K562 (cell line): ENCODE measurements at regions not wholly inside any gene's neighbourhood (a gene's known extent, or its start where the extent isn't known, plus 50 kb on each side); places are given as distances from the start of the nearest gene placed in this dataset.
"Not testable (repeated sequence)": the region's sequence is repeated elsewhere in the genome, so short reads cannot be mapped to it uniquely, and the experiment has no call there.

Experiments
- ATAC-seq: fragments of 200-7000 bp; cut with Tn5 transposase; 3 replicates; pipeline ENCODE4 v1.9.1; 2020; ENCODE audit warnings: moderate library complexity
- BruUV-seq: library from RNA; stranded (reverse); fragments of 400-500 nt; replicated peaks from 2 replicates; lab custom pipeline; 2021; lab: Mats Ljungman, UMichigan
- CTCF ChIA-PET: fragments of 300-600 bp; formaldehyde crosslinking; extraction: SDS; loops from one replicate; lab custom pipeline; 2021; ENCODE audit warnings: low intra/inter-chr PET ratio; lab: Yijun Ruan, JAX
- POLR2A ChIA-PET: fragments of 300-600, 350-650 bp; sonication (Branson Sonifier 250); formaldehyde crosslinking; extraction: SDS; loops from one replicate; lab custom pipeline; 2021; ENCODE audit warnings: antibody characterized with exemption, inconsistent platforms; lab: Yijun Ruan, JAX
- DNase-seq, 4 experiments: peaks; one replicate each; pipeline versions ENCODE4 v3.0.0 to v3.0.0-alpha.2; 2011 to 2018; ENCODE audit warnings: low spot score in 3 of 4, mixed read lengths in 3 of 4; ENCODE audit errors: extremely low read depth in 1 of 4
- FAIRE-seq: peaks from 2 replicates; lab custom pipeline; 2011; peaks lifted over from hg19 to GRCh38; lab: Jason Lieb, UNC
- H2AFZ ChIP-seq: 2 replicates; pipeline ENCODE4 v1.6.0; 2011; ENCODE audit warnings: low read depth, low read length, control low read depth, inconsistent platforms
- H3K27ac ChIP-seq: fragments of 200-600 bp; 3 replicates; pipeline ENCODE4 v1.8.0; 2011; ENCODE audit warnings: low read depth, mild to moderate bottlenecking, control low read depth, inconsistent platforms, low read length, moderate library complexity, mixed read lengths; ENCODE audit errors: extremely low read depth
- H3K27me3 ChIP-seq, 2 experiments: fragments of 300-600 bp in 1 of 2; 2 replicates in 1 of 2; 3 replicates in 1 of 2; pipeline versions ENCODE4 v1.6.0 to v1.8.0; 2011; ENCODE audit warnings: inconsistent platforms in 2 of 2, low read length in 2 of 2, mild to moderate bottlenecking in 1 of 2, mixed read lengths in 1 of 2, moderate library complexity in 1 of 2; ENCODE audit not compliant: control insufficient read depth in 2 of 2, insufficient read depth in 2 of 2
- H3K36me3 ChIP-seq: fragments of 300-600 bp; 3 replicates; pipeline ENCODE4 v1.8.0; 2011; ENCODE audit warnings: mild to moderate bottlenecking, low read length, inconsistent platforms; ENCODE audit not compliant: control insufficient read depth, insufficient read depth
- H3K4me1 ChIP-seq, 2 experiments: fragments of 200-600 bp in 1 of 2; replicated peaks in 1 of 2; 2 replicates in 1 of 2; 3 replicates in 1 of 2; pipeline versions ENCODE4 v1.5.1 to v1.8.0; 2011; ENCODE audit warnings: inconsistent platforms in 2 of 2, low read length in 2 of 2, mild to moderate bottlenecking in 1 of 2, mixed read lengths in 1 of 2, moderate library complexity in 1 of 2; ENCODE audit not compliant: control insufficient read depth in 2 of 2, insufficient read depth in 2 of 2
- H3K4me2 ChIP-seq: 2 replicates; pipeline ENCODE4 v1.6.1; 2011; ENCODE audit warnings: low read length, control low read depth, inconsistent platforms, mixed read lengths; ENCODE audit not compliant: insufficient read depth
- H3K4me3 ChIP-seq: fragments of 200-600 bp; sonication (generic), shearing (Covaris generic); 2 replicates; pipeline ENCODE4 v1.5.1; 2016; ENCODE audit warnings: control low read depth, inconsistent platforms
- H3K79me2 ChIP-seq: fragments of 200-600 bp; 3 replicates; pipeline ENCODE4 v1.8.0; 2011; ENCODE audit warnings: low read length, inconsistent platforms; ENCODE audit not compliant: control insufficient read depth, insufficient read depth
- H3K9ac ChIP-seq, 2 experiments: 2 replicates each; pipeline versions ENCODE4 v1.6.0 to v1.6.1; 2011; ENCODE audit warnings: low read depth in 2 of 2, low read length in 2 of 2, control low read depth in 1 of 2, inconsistent platforms in 1 of 2, mild to moderate bottlenecking in 1 of 2, mixed read lengths in 1 of 2; ENCODE audit not compliant: insufficient read depth in 1 of 2
- H3K9me1 ChIP-seq: one replicate; pipeline ENCODE4 v1.6.0; 2011; ENCODE audit warnings: inconsistent platforms, mild to moderate bottlenecking, low read length, moderate library complexity; ENCODE audit not compliant: control insufficient read depth, insufficient read depth
- H3K9me3 ChIP-seq: replicated peaks from 2 replicates; pipeline ENCODE4 v1.5.1; 2011; ENCODE audit warnings: low read depth, low read length, inconsistent platforms; ENCODE audit not compliant: control insufficient read depth, insufficient read depth
- H4K20me1 ChIP-seq: replicated peaks from 2 replicates; pipeline ENCODE4 v1.6.1; 2011; ENCODE audit warnings: low read length, inconsistent platforms, mixed read lengths; ENCODE audit not compliant: control insufficient read depth, insufficient read depth
- BDP1 ChIP-seq: IDR thresholded peaks from 3 replicates; pipeline ENCODE4 v1.6.1; 2011; ENCODE audit not compliant: insufficient read length, insufficient read depth
- MITF ChIP-seq: IDR thresholded peaks from 2 replicates; pipeline ENCODE4 v1.6.1; 2014; ENCODE audit warnings: antibody characterized with exemption
- NKRF ChIP-seq: fragments of 450-650 bp; IDR thresholded peaks from 2 replicates; pipeline ENCODE4 v1.6.1; 2016; ENCODE audit warnings: borderline replicate concordance
- RERE ChIP-seq: sonication (generic); formaldehyde crosslinking; IDR thresholded peaks from 2 replicates; pipeline ENCODE4 v1.8.0; 2023; ENCODE audit warnings: missing genetic modification reagents, mild to moderate bottlenecking, borderline replicate concordance
- SP1 ChIP-seq: sonication (generic); formaldehyde crosslinking; IDR thresholded peaks from 2 replicates; pipeline ENCODE4 v1.8.1; 2022; ENCODE audit warnings: mild to moderate bottlenecking, missing genetic modification reagents
- SRSF9 ChIP-seq: fragments of 200-400 bp; formaldehyde crosslinking; IDR thresholded peaks from 2 replicates; pipeline ENCODE4 v1.6.1; 2017; ENCODE audit warnings: low read depth, low read length, borderline replicate concordance
- WGBS: fragments of 100-300 bp; shearing (Covaris generic); methylation state at CpG from one replicate; pipeline ENCODE4 v1.1.6; 2016; ENCODE audit warnings: low coverage, mixed read lengths; ENCODE audit not compliant: insufficient coverage; ENCODE audit errors: missing lambda C conversion rate; 5-methylcytosine and 5-hydroxymethylcytosine counted together
- in situ Hi-C: fragments of 300-500 bp; cut with MboI; formaldehyde crosslinking; loops from 4 replicates; pipeline ENCODE4 v1.15.0; 2018; ENCODE audit warnings: inconsistent platforms, mixed read lengths
- intact Hi-C: fragments of 100-400 bp; cut with micrococcal nuclease; formaldehyde crosslinking; loops from 2 replicates; pipeline ENCODE4 v1.14.2; 2022

GRCh38 chr12:84455598-84455997, 457.0 kb downstream of the SLC6A15 start (continued):
- TF ChIP-seq RERE (CRISPR knock-in tag) = no peak
- no peak for TF ChIP-seq SP1 (CRISPR knock-in tag)
- TF ChIP-seq MITF = no peak
- no peak for TF ChIP-seq BDP1
- no peak for TF ChIP-seq SRSF9
- TF ChIP-seq NKRF = no peak

GRCh38 chr12:84446478-84446877, 466.1 kb downstream of the SLC6A15 start:
- H3K79me2 ChIP-seq, CTCF ChIA-PET, ATAC-seq, H2AFZ ChIP-seq, H3K36me3 ChIP-seq, BruUV-seq, H3K4me2 ChIP-seq, H4K20me1 ChIP-seq, H3K27ac ChIP-seq, H3K9me1 ChIP-seq, POLR2A ChIA-PET, DNase-seq, H3K9me3 ChIP-seq, H3K27me3 ChIP-seq, H3K4me1 ChIP-seq, H3K4me3 ChIP-seq, FAIRE-seq, in situ Hi-C loops, H3K9ac ChIP-seq, intact Hi-C loops: not testable (repeated sequence)
- WGBS = 0% methylated on average over 3 of the region's 3 CpGs
